Neural crest cell (in vitro differentiated cells): ENCODE measurements at regions not wholly inside any gene's neighbourhood (a gene's known extent, or its start where the extent isn't known, plus 50 kb on each side); places are given as distances from the start of the nearest gene placed in this dataset.
"Not testable (repeated sequence)": the region's sequence is repeated elsewhere in the genome, so short reads cannot be mapped to it uniquely, and the experiment has no call there.

Source experiments
- DNase-seq: peaks from one replicate; pipeline ENCODE4 v3.0.0; 2021; ENCODE audit warnings: low read depth, mixed read lengths, low spot score
- H3K27ac Mint-ChIP-seq: one replicate; pipeline ENCODE4 v1.8.0; 2021; ENCODE audit warnings: mild to moderate bottlenecking, mixed read lengths; ENCODE audit not compliant: unreplicated experiment
- H3K27me3 Mint-ChIP-seq: 2 replicates; pipeline ENCODE4 v1.8.0; 2021; ENCODE audit warnings: low read depth, mild to moderate bottlenecking, mixed read lengths
- H3K36me3 Mint-ChIP-seq: 2 replicates; pipeline ENCODE4 v1.8.0; 2021; ENCODE audit warnings: low read depth, mild to moderate bottlenecking, mixed read lengths
- H3K4me1 Mint-ChIP-seq: 2 replicates; pipeline ENCODE4 v1.8.0; 2021; ENCODE audit warnings: mixed read lengths
- H3K4me3 Mint-ChIP-seq: one replicate; pipeline ENCODE4 v1.8.0; 2021; ENCODE audit warnings: mild to moderate bottlenecking, mixed read lengths
- H3K9me3 Mint-ChIP-seq: 2 replicates; pipeline ENCODE4 v1.8.0; 2021; ENCODE audit warnings: mixed read lengths
- CTCF ChIP-seq: fragments of 200-600 bp; sonication (generic); conservative IDR thresholded peaks from 2 replicates; pipeline ENCODE4 v1.5.0; 2021; ENCODE audit warnings: antibody characterized with exemption, mild to moderate bottlenecking

GRCh38 chr4:102397056-102397455 is 51.8 kb upstream of the SLC39A8 start:
- not testable (repeated sequence) for H3K4me1 Mint-ChIP-seq, DNase-seq, H3K4me3 Mint-ChIP-seq, H3K36me3 Mint-ChIP-seq, H3K27ac Mint-ChIP-seq, H3K27me3 Mint-ChIP-seq, H3K9me3 Mint-ChIP-seq

- DNase-seq = no peak
- Mint-ChIP-seq H3K4me1 (no peaks in the 10 kb centered on the region), H3K9me3 (no peaks in the 10 kb centered on the region), H3K4me3 (no peak overlapping the region), H3K36me3 (no peaks in the 10 kb centered on the region), H3K27me3 (no peaks in the 10 kb centered on the region), H3K27ac (no peak overlapping the region)
- no peak for TF ChIP-seq CTCF
These were observed 53.7 kb upstream of the SLC39A8 start for GRCh38 chr4:102399021-102399420.

- H3K27ac Mint-ChIP-seq = no peak overlapping the region
- no peaks in the 10 kb centered on the region for H3K27me3 Mint-ChIP-seq
- H3K36me3 Mint-ChIP-seq = no peaks in the 10 kb centered on the region
- no peaks in the 10 kb centered on the region for H3K9me3 Mint-ChIP-seq
- H3K4me1 Mint-ChIP-seq = peaks cover 5% of the 10 kb centered on the region
- no peak for TF ChIP-seq CTCF
- no peak overlapping the region for H3K4me3 Mint-ChIP-seq
- no peak for DNase-seq
These were observed 55.6 kb upstream of the SLC39A8 start for GRCh38 chr4:102400898-102401297.

GRCh38 chr4:102402223-102402622 is 56.9 kb upstream of the SLC39A8 start:
- H3K9me3 Mint-ChIP-seq = no peaks in the 10 kb centered on the region
- no peak overlapping the region for H3K4me3 Mint-ChIP-seq
- peaks cover 5% of the 10 kb centered on the region for H3K4me1 Mint-ChIP-seq
- no peak for TF ChIP-seq CTCF
- no peak overlapping the region for H3K27ac Mint-ChIP-seq
- H3K36me3 Mint-ChIP-seq = no peaks in the 10 kb centered on the region
- DNase-seq = no peak
- H3K27me3 Mint-ChIP-seq = no peaks in the 10 kb centered on the region

- no peaks in the 10 kb centered on the region for H3K27me3 Mint-ChIP-seq
- H3K9me3 Mint-ChIP-seq = no peaks in the 10 kb centered on the region
- peaks cover 5% of the 10 kb centered on the region for H3K4me1 Mint-ChIP-seq
- no peak for TF ChIP-seq CTCF
- DNase-seq = no peak
- H3K27ac Mint-ChIP-seq = no peak overlapping the region
- no peaks in the 10 kb centered on the region for H3K36me3 Mint-ChIP-seq
- no peak overlapping the region for H3K4me3 Mint-ChIP-seq
These were observed 57.8 kb upstream of the SLC39A8 start for GRCh38 chr4:102403116-102403515.

- peaks cover 5% of the 10 kb centered on the region for H3K4me1 Mint-ChIP-seq
- no peaks in the 10 kb centered on the region for H3K36me3 Mint-ChIP-seq
- H3K9me3 Mint-ChIP-seq = no peaks in the 10 kb centered on the region
- no peak for TF ChIP-seq CTCF
- H3K27ac Mint-ChIP-seq = no peak overlapping the region
- no peak for DNase-seq
- no peaks in the 10 kb centered on the region for H3K27me3 Mint-ChIP-seq
- H3K4me3 Mint-ChIP-seq = no peak overlapping the region
These were observed 59.2 kb upstream of the SLC39A8 start for GRCh38 chr4:102404431-102404969.
